Smooth muscle cell (in vitro differentiated cells): ENCODE measurements at regions not wholly inside any gene's neighbourhood (a gene's known extent, or its start where the extent isn't known, plus 50 kb on each side); places are given as distances from the start of the nearest gene placed in this dataset.
A peak's percentile ranks its signal among the peaks of the same experiment; 100 is the strongest.

Experiments used
- DNase-seq: peaks from one replicate; lab custom pipeline; 2025; ENCODE audit not compliant: unreplicated experiment; lab: John Stamatoyannopoulos, UW
- H2AFZ ChIP-seq: fragments of 200-600 bp; sonication (generic); 2 replicates; pipeline ENCODE4 v1.6.0; 2016; ENCODE audit warnings: antibody characterized with exemption, low read depth, mild to moderate bottlenecking
- H3F3A ChIP-seq: fragments of 200-600 bp; sonication (generic); 2 replicates; pipeline ENCODE4 v1.6.0; 2017; ENCODE audit warnings: antibody characterized with exemption, low read depth
- H3K27ac ChIP-seq: fragments of 200-600 bp; sonication (generic); 2 replicates; pipeline ENCODE4 v1.5.1; 2016; ENCODE audit warnings: low read depth, mild to moderate bottlenecking
- H3K27me3 ChIP-seq: fragments of 200-600 bp; sonication (generic); 2 replicates; pipeline ENCODE4 v1.6.1; 2016; ENCODE audit warnings: low read depth, mild to moderate bottlenecking
- H3K36me3 ChIP-seq: fragments of 200-600 bp; sonication (generic); 2 replicates; pipeline ENCODE4 v1.5.1; 2016; ENCODE audit warnings: low read depth
- H3K4me1 ChIP-seq: fragments of 200-600 bp; sonication (generic); 2 replicates; pipeline ENCODE4 v1.5.1; 2016; ENCODE audit warnings: low read depth
- H3K4me2 ChIP-seq: fragments of 200-600 bp; sonication (generic); 2 replicates; pipeline ENCODE4 v1.6.0; 2016; ENCODE audit warnings: mild to moderate bottlenecking
- H3K4me3 ChIP-seq: fragments of 200-600 bp; sonication (generic); 2 replicates; pipeline ENCODE4 v1.5.1; 2016; ENCODE audit warnings: mild to moderate bottlenecking
- H3K79me2 ChIP-seq: fragments of 200-600 bp; sonication (generic); 2 replicates; pipeline ENCODE4 v1.6.0; 2016; ENCODE audit warnings: low read depth, mild to moderate bottlenecking
- H3K9ac ChIP-seq: fragments of 200-600 bp; sonication (generic); 2 replicates; pipeline ENCODE4 v1.6.0; 2016; ENCODE audit warnings: low read depth
- H3K9me3 ChIP-seq: fragments of 200-600 bp; sonication (generic); replicated peaks from 2 replicates; pipeline ENCODE4 v1.5.1; 2016; ENCODE audit warnings: low read depth
- H4K20me1 ChIP-seq: fragments of 200-600 bp; sonication (generic); 2 replicates; pipeline ENCODE4 v1.6.0; 2016; ENCODE audit warnings: low read depth
- CTCF ChIP-seq: fragments of 200-600 bp; sonication (generic); IDR thresholded peaks from 2 replicates; pipeline ENCODE4 v1.5.1; 2017; ENCODE audit warnings: borderline replicate concordance, mild to moderate bottlenecking, antibody characterized with exemption; ENCODE audit not compliant: insufficient read depth, poor library complexity, severe bottlenecking
- WGBS: methylation state at CpG from one replicate; pipeline ENCODE4 v1.1.7; 2016; ENCODE audit warnings: low lambda C conversion rate; 5-methylcytosine and 5-hydroxymethylcytosine counted together

- Histone ChIP-seq H3K79me2 (no peaks in the 10 kb centered on the region), H3K27ac (no peak overlapping the region), H3K9ac (no peak overlapping the region), H3K4me3 (no peak overlapping the region), H3K9me3 (no peaks in the 10 kb centered on the region), H2AFZ (no peak overlapping the region), H3K36me3 (no peaks in the 10 kb centered on the region), H3K4me2 (no peak overlapping the region), H3K4me1 (no peaks in the 10 kb centered on the region), H4K20me1 (no peaks in the 10 kb centered on the region), H3K27me3 (no peaks in the 10 kb centered on the region), H3F3A (no peaks in the 10 kb centered on the region)
- DNase-seq: no peak
- TF ChIP-seq CTCF: no peak
- WGBS: 89% methylated on average over 4 of the region's 4 CpGs
These were observed 914.9 kb downstream of the EFNA5 start for GRCh38 chr5:106755789-106756188.

GRCh38 chr5:106755066-106755465 lies 915.7 kb downstream of the EFNA5 start:
- Histone ChIP-seq H3K4me3 (no peak overlapping the region), H4K20me1 (no peaks in the 10 kb centered on the region), H3K79me2 (no peaks in the 10 kb centered on the region), H3K27ac (no peak overlapping the region), H3K36me3 (no peaks in the 10 kb centered on the region), H3K4me2 (no peak overlapping the region), H3K9ac (no peak overlapping the region), H3K9me3 (no peaks in the 10 kb centered on the region), H3K27me3 (no peaks in the 10 kb centered on the region), H3F3A (no peaks in the 10 kb centered on the region), H2AFZ (peak overlapping the region; percentile 40), H3K4me1 (no peaks in the 10 kb centered on the region)
- 33% methylated on average over 2 of the region's 2 CpGs for WGBS
- DNase-seq: no peak
- TF ChIP-seq CTCF: no peak

GRCh38 chr5:106749826-106750225 lies 920.9 kb downstream of the EFNA5 start:
- Histone ChIP-seq H3K79me2 (no peaks in the 10 kb centered on the region), H3K9me3 (no peaks in the 10 kb centered on the region), H3K27me3 (no peaks in the 10 kb centered on the region), H3K4me2 (no peak overlapping the region), H4K20me1 (no peaks in the 10 kb centered on the region), H3K4me3 (no peak overlapping the region), H3K4me1 (no peaks in the 10 kb centered on the region), H3K9ac (no peak overlapping the region), H3K36me3 (no peaks in the 10 kb centered on the region), H3K27ac (no peak overlapping the region), H3F3A (no peaks in the 10 kb centered on the region), H2AFZ (no peak overlapping the region)
- no peak for TF ChIP-seq CTCF
- no peak for DNase-seq

GRCh38 chr5:106739127-106739526 lies 931.6 kb downstream of the EFNA5 start:
- no peaks in the 10 kb centered on the region for H3K4me1 ChIP-seq

More at GRCh38 chr5:106739127-106739526, 931.6 kb downstream of the EFNA5 start:
- Histone ChIP-seq H3K27me3 (no peaks in the 10 kb centered on the region), H4K20me1 (no peaks in the 10 kb centered on the region), H3K79me2 (no peaks in the 10 kb centered on the region), H2AFZ (no peak overlapping the region), H3F3A (no peaks in the 10 kb centered on the region), H3K9ac (no peak overlapping the region), H3K4me3 (no peak overlapping the region), H3K36me3 (no peaks in the 10 kb centered on the region), H3K9me3 (no peaks in the 10 kb centered on the region), H3K4me2 (no peak overlapping the region), H3K27ac (no peak overlapping the region)
- 84% methylated on average over 2 of the region's 2 CpGs for WGBS
- TF ChIP-seq CTCF: no peak
- no peak for DNase-seq
